ENCODE measurements at regions not wholly inside any gene's neighbourhood (a gene's known extent, or its start where the extent isn't known, plus 50 kb on each side); places are given as distances from the start of the nearest gene placed in this dataset.
"Not testable (repeated sequence)": the region's sequence is repeated elsewhere in the genome, so short reads cannot be mapped to it uniquely, and the experiment has no call there.

- DNase-seq (ENCODE audit: low spot score): no peak
Measured at GRCh38 chr15:81899730-81900129, 146.1 kb downstream of the MEX3B start.

GRCh38 chr15:81899024-81899423, 146.8 kb downstream of the MEX3B start:
- DNase-seq (ENCODE audit: low spot score): no peak

GRCh38 chr15:81897057-81897677, 148.7 kb downstream of the MEX3B start:
- DNase-seq (ENCODE audit: low spot score): no peak

- DNase-seq (ENCODE audit: low spot score): no peak
Measured at GRCh38 chr15:81896356-81896755, 149.5 kb downstream of the MEX3B start.

- no peak for DNase-seq (ENCODE audit: low spot score)
Measured at GRCh38 chr15:81895723-81896122, 150.1 kb downstream of the MEX3B start.

- no peak for DNase-seq (ENCODE audit: low spot score)
Measured at GRCh38 chr15:81894061-81894460, 151.8 kb downstream of the MEX3B start.

GRCh38 chr15:81893182-81893835, 152.5 kb downstream of the MEX3B start:
- no peak for DNase-seq (ENCODE audit: low spot score)

GRCh38 chr15:81890496-81890895, 155.3 kb downstream of the MEX3B start:
- no peak for DNase-seq (ENCODE audit: low spot score)

- DNase-seq (ENCODE audit: low spot score): no peak
Measured at GRCh38 chr15:81889485-81889881, 156.3 kb downstream of the MEX3B start.

- no peak for DNase-seq (ENCODE audit: low spot score)
Measured at GRCh38 chr15:81888748-81889484, 156.9 kb downstream of the MEX3B start.

- no peak for DNase-seq (ENCODE audit: low spot score)
Measured at GRCh38 chr15:81887912-81888311, 157.9 kb downstream of the MEX3B start.

- not testable (repeated sequence) for DNase-seq (ENCODE audit: low spot score)
Measured at GRCh38 chr15:81887188-81887587, 158.6 kb downstream of the MEX3B start.

- no peak for DNase-seq (ENCODE audit: low spot score)
Measured at GRCh38 chr15:81886591-81886990, 159.2 kb downstream of the MEX3B start.

GRCh38 chr15:81886080-81886479, 159.7 kb downstream of the MEX3B start:
- DNase-seq (ENCODE audit: low spot score): no peak

- no peak for DNase-seq (ENCODE audit: low spot score)
Measured at GRCh38 chr15:81885135-81885534, 160.7 kb downstream of the MEX3B start.

GRCh38 chr15:81882504-81882903, 163.3 kb downstream of the MEX3B start:
- no peak for DNase-seq (ENCODE audit: low spot score)

- no peak for DNase-seq (ENCODE audit: low spot score)
Measured at GRCh38 chr15:81880833-81881232, 165.0 kb downstream of the MEX3B start.

GRCh38 chr15:81880314-81880713, 165.5 kb downstream of the MEX3B start:
- no peak for DNase-seq (ENCODE audit: low spot score)

- not testable (repeated sequence) for DNase-seq (ENCODE audit: low spot score)
Measured at GRCh38 chr15:81875717-81876116, 170.1 kb downstream of the MEX3B start.

GRCh38 chr15:81870746-81871106, 175.1 kb downstream of the MEX3B start:
- DNase-seq (ENCODE audit: low spot score): not testable (repeated sequence)

- not testable (repeated sequence) for DNase-seq (ENCODE audit: low spot score)
Measured at GRCh38 chr15:81870062-81870745, 175.6 kb downstream of the MEX3B start.

- DNase-seq (ENCODE audit: low spot score): no peak
Measured at GRCh38 chr15:81869161-81869954, 176.5 kb downstream of the MEX3B start.
